ENCODE measurements at regions not wholly inside any gene's neighbourhood (a gene's known extent, or its start where the extent isn't known, plus 50 kb on each side); places are given as distances from the start of the nearest gene placed in this dataset.
"Not testable (repeated sequence)": the region's sequence is repeated elsewhere in the genome, so short reads cannot be mapped to it uniquely, and the experiment has no call there.

GRCh38 chr2:145749556-145749955 is 1229.6 kb upstream of the ZEB2 start:
- intact Hi-C loops (cut with DNase I; ENCODE audit: low total_unique reads): no loop called here
- no peak overlapping the region for H3K4me3 ChIP-seq
- H3K27me3 ChIP-seq: no peaks in the 10 kb centered on the region
- no peaks in the 10 kb centered on the region for H3K36me3 ChIP-seq
- H3K9me3 ChIP-seq: no peaks in the 10 kb centered on the region
- DNase-seq (ENCODE audit: low spot score in 2 of 2): no peak
- no peak overlapping the region for H3K27ac ChIP-seq
- no peaks in the 10 kb centered on the region for H3K4me1 ChIP-seq
- TF ChIP-seq POLR2AphosphoS5 (IDR thresholded peaks at IDR 0.05): no peak
- no peak for TF ChIP-seq CTCF (IDR thresholded peaks at IDR 0.05)
- TF ChIP-seq POLR2A (IDR thresholded peaks at IDR 0.05): no peak

- TF ChIP-seq POLR2AphosphoS5 (IDR thresholded peaks at IDR 0.05): no peak
- TF ChIP-seq CTCF (IDR thresholded peaks at IDR 0.05): no peak
- TF ChIP-seq POLR2A (IDR thresholded peaks at IDR 0.05): no peak
- no peaks in the 10 kb centered on the region for H3K9me3 ChIP-seq
- H3K36me3 ChIP-seq: no peaks in the 10 kb centered on the region
- DNase-seq (ENCODE audit: low spot score in 2 of 2): no peak
- intact Hi-C loops (cut with DNase I; ENCODE audit: low total_unique reads): no loop called here
- H3K4me1 ChIP-seq: no peaks in the 10 kb centered on the region
- no peak overlapping the region for H3K4me3 ChIP-seq
- no peaks in the 10 kb centered on the region for H3K27me3 ChIP-seq
- no peak overlapping the region for H3K27ac ChIP-seq
Observed at GRCh38 chr2:145748927-145749326, 1229.0 kb upstream of the ZEB2 start.

GRCh38 chr2:145747715-145748114 is 1227.8 kb upstream of the ZEB2 start:
- Histone ChIP-seq H3K27ac (no peak overlapping the region), H3K36me3 (no peaks in the 10 kb centered on the region), H3K4me3 (no peak overlapping the region), H3K4me1 (no peaks in the 10 kb centered on the region), H3K27me3 (no peaks in the 10 kb centered on the region), H3K9me3 (no peaks in the 10 kb centered on the region)
- TF ChIP-seq CTCF (IDR thresholded peaks at IDR 0.05) (no peak), POLR2A (IDR thresholded peaks at IDR 0.05) (no peak), POLR2AphosphoS5 (IDR thresholded peaks at IDR 0.05) (no peak)
- intact Hi-C loops (cut with DNase I; ENCODE audit: low total_unique reads): no loop called here
- DNase-seq (ENCODE audit: low spot score in 2 of 2): no peak

GRCh38 chr2:145745387-145745721 is 1225.4 kb upstream of the ZEB2 start:
- H3K4me1 ChIP-seq; H3K36me3 ChIP-seq; H3K27me3 ChIP-seq; H3K9me3 ChIP-seq; DNase-seq (ENCODE audit: low spot score in 2 of 2); H3K4me3 ChIP-seq; intact Hi-C loops (cut with DNase I; ENCODE audit: low total_unique reads); H3K27ac ChIP-seq: not testable (repeated sequence)

GRCh38 chr2:145744541-145745386 is 1224.8 kb upstream of the ZEB2 start:
- Histone ChIP-seq H3K27me3 (no peaks in the 10 kb centered on the region), H3K27ac (no peak overlapping the region), H3K4me1 (no peaks in the 10 kb centered on the region), H3K4me3 (no peak overlapping the region), H3K36me3 (no peaks in the 10 kb centered on the region), H3K9me3 (no peaks in the 10 kb centered on the region)
- TF ChIP-seq POLR2A (IDR thresholded peaks at IDR 0.05) (no peak), POLR2AphosphoS5 (IDR thresholded peaks at IDR 0.05) (no peak), CTCF (IDR thresholded peaks at IDR 0.05) (no peak)
- intact Hi-C loops (cut with DNase I; ENCODE audit: low total_unique reads): no loop called here
- no peak for DNase-seq (ENCODE audit: low spot score in 2 of 2)
